Amniotic epithelial cell (primary cell): ENCODE measurements at regions not wholly inside any gene's neighbourhood (a gene's known extent, or its start where the extent isn't known, plus 50 kb on each side); places are given as distances from the start of the nearest gene placed in this dataset.
"Not testable (repeated sequence)": the region's sequence is repeated elsewhere in the genome, so short reads cannot be mapped to it uniquely, and the experiment has no call there.

ENCODE experiments used
- DNase-seq: peaks from one replicate; pipeline ENCODE4 v3.0.0-alpha.2; 2010; ENCODE audit warnings: low read depth

DNA sequence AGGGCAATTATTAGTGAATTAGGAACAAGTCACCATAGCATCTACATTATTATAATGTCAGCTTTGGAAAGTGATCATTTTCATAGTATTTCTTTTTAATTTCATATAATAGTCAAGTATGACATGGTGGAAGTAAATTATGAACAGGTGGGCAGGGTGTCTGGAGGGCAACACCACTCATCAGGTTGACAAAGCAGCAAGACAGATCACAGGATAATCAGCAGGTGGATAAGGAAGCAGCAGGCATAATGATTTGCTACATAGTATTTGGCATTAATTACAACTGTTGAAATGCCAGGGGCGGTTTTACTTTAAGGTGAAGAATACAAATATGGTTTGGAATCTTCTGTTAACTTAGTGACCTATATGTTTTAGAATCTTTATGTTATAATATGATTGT lies 1342.2 kb downstream of the PLA2G4A start:
- DNase-seq = no peak

DNA sequence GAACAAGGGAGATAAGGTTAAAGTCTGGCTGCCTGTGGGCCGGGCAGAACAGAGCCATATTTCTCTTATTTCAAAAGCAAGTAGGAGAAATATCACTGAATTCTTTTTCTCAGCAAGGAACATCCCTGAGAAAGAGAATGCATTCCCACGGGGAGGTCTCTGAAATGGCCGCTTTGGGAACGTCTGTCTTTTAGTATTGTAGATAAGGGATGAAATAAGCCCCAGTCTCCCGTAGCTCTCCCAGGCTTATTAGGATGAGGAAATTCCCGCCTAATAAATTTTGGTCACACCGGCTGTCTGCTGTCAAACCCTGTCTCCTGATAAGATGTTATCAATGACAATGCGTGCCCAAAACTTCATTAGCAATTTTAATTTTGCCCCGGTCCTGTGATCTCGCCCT lies 1353.3 kb downstream of the PLA2G4A start:
- DNase-seq = not testable (repeated sequence)

DNA sequence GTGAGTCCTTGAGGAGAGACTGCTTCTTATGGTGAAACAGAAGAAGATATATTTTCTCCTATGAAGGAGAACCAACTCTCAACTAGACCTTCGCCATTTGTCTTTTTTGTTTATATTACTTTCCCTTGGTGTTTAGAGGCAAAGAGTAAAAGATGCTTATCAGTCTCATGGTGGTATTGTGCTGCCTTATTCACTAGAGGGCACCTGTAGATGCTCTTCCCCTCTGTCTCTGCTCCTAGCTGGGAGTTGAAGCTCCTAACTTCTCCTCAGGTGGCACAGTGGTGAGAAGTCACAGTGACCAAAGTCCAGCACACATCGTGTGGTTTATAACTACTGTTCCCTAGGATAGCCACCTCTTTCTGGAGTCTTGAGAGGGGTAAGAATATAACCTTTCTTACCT lies 1359.6 kb downstream of the PLA2G4A start:
- peak; percentile 11 for DNase-seq

DNA sequence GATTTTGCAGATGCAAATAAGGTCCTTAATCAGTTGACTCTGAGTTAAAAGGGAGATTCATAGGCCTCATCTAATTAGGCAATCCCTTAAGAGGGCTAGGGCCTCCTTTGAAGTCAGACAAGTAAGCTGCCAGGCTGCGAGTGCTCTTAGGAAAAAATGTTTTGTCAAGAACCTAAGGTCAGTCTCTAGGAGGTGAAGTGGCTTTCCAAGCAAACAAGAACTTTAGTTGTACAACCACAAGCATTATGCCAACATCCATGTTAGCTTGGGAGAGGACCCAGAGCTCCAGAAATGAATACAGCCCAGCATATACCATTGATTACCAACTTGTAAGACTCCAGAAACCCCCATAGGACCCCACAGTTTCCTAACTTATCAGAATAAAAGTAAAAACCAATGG lies 1366.2 kb downstream of the PLA2G4A start:
- no peak for DNase-seq

DNA sequence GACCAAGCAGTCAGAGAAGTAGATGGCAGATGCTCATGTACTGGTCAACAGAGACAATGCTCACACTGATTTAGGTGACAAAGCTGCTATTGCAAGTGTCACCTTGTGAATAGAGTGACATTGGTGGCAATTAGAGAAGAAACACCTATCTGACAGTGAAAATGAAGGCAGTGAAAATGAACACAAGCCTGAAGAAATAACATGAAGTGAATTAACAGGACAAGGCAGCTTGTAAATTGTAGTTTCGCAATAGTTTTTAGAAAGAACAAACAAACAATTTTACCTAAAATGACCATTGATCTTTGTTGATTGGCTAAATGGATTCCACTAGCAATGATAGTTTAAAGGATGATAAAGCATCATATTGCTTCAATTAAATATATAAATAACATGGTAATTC lies 1389.5 kb downstream of the PLA2G4A start:
- no peak for DNase-seq

DNA sequence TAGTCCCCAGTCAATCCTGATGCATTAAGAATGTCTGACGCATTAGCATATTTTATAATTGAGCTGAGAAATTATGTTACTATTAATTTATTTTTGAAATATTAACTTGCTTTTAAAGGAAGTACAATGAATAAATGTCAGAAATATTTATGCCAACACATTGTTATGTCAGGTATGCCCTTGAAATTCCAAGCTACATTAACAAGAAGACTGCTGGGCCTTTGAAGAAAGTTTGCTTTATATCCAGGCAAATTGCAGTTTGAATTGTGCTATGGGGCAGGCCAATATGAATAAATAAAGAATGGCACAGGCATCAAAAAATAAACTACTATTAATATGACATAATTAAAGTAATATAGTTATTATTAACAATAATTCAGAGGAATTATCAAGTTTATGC lies 1391.3 kb downstream of the PLA2G4A start:
- DNase-seq = peak; percentile 4

DNA sequence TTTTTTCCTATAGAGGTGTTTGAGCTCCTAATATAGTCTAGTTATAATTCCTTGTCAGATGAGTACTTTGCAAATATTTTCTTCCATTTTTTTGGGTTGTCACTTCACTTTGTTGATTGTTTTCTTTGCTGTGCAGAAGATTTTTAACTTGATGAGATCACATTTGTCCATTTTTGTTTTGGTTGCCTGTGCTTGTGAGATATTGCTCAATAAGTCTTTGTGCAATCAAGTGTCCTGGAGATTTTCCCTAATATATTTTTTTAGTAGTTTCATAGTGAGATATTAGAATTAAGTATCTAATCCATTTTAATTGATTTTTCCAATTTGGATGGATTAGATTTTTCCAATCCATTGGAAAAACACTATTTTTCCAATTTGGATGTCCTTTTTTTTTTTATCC lies 1395.5 kb downstream of the PLA2G4A start:
- DNase-seq = peak; percentile 56

DNA sequence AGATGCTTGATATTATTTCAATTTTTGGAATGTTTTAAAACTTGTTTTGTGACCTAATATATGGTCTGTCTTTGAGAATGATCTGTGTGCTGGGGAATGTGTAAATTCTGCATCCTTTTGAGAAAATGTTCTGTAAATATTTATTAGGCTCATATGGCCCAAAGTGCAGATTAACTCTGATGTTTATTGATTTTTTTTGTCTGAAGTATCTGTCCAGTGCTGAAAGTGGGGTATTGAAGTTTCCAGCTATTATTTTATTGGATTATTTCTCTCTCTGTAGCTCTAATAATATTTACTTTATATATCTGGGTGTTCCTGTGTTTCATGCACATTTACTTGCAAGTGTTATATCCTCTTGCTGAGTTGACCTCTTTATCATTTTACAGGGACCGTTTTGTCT lies 1397.2 kb downstream of the PLA2G4A start:
- no peak for DNase-seq

DNA sequence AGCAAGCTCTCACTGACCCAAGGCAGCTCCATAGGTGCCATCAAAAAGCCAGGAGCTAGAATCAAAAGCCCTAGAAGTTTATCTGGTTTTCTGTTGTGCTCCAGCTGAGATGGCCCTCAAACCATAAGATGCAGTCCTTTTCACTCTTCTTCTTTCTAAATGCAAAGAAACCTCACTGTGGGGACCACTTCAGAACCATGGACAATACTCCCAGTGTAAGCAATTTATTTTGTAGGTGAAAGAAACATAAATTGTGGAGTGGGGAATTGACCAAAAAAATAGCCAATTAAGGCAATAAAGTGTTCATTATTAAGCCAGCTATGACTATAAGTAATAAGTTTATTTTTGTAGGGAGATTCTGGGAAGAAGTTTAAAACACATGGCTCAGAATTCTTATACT lies 1399.9 kb downstream of the PLA2G4A start:
- peak; percentile 19 for DNase-seq

DNA sequence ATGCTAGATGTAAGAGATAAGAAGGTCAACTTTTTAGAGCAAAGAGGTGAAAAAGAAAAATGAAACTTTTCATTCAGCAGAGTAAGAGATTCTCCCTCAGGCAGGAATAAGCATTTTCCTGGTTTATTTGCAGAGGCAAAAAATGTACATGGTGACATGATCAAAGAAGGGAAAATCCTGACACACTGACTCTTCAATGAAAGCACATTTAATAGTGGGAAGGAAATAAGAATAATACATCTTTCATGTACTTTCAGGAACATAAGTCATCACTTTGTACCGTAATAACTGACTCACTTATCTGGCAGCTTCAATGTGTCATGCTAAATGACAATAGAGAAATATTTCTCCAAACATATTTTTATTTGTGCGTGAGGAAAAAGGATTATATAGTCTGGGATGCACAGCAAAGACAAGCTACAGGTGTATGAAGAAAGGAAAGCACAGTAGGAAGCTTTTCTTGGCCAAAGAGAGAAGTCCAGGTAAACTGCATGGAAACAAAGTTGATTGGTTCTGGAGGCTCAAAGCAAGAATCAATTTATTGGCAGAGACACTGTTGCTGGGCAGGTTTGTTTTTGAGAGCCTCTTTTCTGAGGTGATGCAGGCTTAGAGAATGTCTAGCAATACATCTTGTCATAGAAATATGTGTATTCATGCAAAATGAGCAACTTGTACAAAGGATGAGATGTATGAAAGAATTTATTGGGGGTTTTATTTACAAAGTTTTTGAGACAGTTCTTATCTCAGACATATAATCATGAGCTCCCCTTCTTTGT lies 1409.0 kb downstream of the PLA2G4A start:
- peak; percentile 56 for DNase-seq

DNA sequence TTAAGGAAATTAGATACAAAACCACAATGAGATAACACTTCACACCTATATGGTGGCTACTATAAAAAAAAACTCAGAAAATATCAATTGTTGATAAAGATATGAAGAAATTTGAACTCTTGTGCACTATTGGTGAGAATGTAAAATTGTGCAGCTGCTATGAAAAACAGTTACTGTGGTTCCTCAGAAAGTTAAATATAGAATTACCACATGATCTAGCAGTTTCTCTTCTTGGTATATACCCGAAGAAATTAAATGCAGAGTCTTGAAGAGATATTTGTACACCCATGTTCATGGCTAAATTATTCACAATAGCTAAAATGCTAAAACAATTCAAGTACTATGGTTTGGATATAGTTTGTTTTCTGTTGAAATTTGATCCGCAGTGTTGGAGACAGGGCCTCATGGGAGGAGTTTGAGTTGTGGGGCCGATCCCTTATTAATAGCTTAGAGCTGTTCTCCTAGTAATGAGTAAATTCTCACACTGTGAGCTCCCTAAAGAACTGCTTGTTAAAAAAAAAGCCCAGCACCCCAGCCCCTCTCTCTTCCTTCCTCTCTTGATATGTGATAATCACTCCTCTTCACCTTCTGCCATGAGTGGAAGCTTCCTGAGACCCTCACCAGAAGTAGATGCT lies 1412.1 kb downstream of the PLA2G4A start:
- no peak for DNase-seq

DNA sequence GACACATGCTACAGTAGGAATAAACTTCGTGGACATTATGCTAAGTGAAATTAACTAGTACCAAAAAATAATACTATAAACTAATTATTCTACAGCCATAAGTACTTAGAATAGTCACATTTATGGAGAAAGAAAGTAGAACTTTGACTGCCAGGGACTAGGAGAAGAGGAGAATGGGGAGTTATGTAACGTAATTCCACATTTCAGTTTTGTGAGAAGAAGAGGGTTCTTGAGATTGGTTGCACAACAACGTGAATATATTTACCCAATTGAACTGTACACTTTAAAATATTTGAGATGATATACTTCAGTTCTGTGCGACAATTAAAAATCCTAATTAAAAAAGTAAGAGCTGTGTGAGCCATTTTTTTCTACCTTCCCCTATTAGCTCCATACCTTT lies 1412.9 kb downstream of the PLA2G4A start:
- no peak for DNase-seq

DNA sequence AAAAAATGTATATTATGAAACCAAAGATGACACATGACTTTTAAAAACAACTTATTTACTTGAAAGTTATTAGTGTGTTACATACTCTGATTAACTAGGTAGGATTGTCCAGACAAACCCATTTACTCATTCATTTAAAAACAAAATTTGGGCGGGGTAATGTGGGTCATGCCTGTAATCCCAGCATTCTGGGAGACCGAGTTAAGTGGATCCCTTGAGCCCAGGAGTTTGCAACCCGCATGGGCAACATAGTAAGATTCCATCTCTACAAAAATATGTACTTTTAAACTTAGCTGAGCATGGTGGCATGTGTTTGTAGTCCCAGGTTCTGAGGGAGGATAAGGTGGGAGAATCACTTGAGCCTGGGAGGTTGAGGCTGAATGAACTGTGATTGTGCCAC lies 1414.7 kb downstream of the PLA2G4A start:
- no peak for DNase-seq

DNA sequence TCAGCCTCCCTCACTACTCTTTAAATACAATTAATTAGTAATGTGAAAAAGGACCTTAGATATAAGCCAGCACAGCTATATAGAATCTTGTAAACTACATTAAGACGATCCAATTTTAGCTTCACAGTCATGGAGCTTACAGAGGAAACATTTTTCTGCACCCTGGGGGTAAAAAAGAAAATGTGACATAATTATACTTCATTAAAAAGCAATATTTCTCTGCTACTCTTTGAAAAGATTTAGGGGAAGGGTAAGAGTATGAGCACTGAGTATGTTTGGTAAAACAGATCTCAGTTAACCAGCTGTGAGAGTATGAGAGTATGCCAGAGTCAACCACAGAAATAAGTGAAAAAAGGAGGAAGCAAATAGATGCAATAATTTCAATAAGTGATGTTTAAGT lies 1415.9 kb downstream of the PLA2G4A start:
- no peak for DNase-seq

DNA sequence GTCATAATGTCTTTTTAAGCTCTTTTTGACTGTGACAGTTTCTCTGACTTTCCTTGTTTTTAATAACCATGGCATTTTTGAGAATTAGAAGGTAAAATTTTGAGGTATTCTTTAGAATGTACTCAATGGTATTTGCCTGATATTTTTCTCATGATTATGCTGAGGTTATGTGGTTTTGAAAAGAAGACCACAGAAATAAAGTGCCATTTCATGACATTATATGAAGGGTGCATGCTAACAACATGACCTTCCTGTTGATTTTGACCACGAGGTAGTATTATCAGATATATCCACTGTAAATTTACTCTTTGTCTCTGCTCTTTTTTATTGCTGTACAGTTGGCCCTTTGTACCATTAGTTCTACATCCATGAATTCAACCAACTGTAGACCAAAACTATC lies 1418.5 kb downstream of the PLA2G4A start:
- DNase-seq = no peak

DNA sequence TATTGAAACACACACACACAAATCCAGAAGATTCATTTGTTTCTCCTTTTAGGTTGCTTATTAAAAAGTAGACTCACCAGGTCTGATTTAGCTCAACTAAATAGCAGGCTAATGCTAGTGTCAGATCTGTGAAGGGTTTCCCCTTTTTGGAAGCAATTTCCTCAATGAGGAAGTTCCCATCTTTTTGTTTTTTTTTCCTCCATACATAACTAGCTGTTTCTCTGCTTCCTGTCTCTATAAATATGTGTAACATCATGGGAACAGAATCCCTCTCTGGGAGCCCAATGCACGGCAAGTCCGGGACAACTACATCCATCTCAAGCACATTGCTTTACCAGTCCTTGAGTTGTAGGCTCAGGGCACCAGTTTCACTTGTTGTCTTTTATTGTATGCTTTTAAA lies 1421.1 kb downstream of the PLA2G4A start:
- no peak for DNase-seq

DNA sequence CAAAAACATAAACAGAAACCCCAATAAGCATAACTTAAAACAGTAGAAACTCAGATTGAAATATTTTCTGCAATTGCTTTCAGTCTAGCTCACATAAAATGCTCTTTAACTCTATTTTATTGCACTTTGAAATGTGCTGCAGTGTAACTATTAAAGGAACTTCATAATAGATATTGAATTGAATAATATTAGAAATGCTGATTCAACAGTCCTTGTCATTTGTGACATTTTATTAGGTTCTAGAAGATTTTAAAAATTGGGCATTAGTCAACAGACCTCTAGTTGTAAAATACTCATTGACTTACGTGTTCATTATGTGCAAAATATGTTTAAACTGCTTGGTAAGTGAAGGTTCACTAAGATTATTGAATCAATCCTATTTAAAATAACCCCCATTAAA lies 1422.3 kb downstream of the PLA2G4A start:
- no peak for DNase-seq

DNA sequence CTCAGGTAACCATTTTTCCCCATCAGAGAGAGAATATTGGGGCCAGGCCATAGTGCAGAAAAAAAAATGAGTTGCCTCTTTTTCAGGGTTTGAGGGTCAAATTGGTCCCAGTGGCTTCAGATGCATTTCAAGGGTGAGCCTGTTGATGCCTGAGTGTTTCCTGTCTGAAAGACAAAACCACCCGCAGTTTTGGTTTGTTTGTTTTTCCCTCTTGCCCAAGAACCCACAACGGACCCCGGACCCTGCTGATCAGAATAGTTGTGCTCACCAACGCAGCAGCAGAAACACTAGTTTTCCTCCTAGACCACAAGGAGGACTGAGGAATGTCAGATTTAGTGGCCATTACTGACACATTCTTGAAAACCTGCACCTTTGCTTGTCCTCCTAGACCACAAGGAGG lies 1433.1 kb downstream of the PLA2G4A start:
- DNase-seq = no peak

DNA sequence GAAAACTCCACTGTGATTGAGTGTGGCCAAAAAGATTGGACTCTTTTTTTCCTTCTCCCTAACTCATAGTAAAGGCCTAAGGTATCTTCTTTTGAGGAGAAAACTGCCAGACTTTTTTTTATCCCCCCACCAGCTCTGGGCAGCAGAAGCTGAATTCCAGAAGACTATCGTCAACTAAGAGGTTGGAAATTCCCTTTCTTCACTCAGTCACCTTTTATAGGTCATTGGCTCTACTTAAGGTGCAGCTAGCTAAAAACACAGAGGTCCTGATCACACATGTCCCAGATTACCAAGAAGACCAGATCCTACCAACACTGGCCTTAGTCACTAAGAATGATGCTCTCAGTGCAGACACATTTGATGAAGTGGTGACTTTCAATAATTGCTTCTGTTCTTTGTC lies 1441.2 kb downstream of the PLA2G4A start:
- DNase-seq = no peak

DNA sequence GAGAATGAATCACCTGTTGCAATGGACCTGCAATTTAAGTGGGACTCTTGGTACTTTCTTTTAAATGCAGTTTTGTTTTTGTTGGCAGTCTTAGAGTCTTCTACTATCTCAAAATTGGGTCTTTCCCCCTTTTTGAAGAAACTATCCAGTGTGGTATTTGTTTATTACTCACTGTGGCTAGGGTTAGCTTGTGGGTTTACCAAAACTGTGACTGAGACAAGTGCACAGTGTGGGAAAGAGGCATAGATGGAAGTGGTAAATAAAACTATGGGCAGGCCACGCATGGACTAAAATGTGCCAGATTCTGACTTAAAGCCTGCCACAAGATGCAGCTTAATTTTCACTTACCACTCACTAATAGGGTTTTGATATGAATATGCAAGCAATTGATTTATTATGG lies 1441.7 kb downstream of the PLA2G4A start:
- DNase-seq = no peak

DNA sequence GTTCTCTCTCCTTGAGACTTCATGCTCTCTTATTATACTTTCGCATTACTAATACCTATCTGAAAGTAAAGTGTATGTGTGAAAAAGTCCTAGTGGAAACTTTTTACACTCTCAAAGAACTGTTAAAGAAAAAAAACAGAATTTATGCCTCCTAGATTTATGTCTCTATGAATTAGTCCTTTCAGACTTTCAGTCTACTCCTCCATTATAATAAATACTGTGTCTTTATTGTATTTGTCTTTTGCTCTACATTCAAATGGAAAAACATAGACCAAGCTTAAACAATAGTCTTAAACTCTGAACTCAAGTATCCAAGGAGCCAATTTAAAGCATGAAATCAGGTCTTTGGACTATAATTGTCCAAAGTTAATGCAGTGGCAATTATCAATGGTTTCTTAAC lies 1449.0 kb downstream of the PLA2G4A start:
- DNase-seq = no peak

DNA sequence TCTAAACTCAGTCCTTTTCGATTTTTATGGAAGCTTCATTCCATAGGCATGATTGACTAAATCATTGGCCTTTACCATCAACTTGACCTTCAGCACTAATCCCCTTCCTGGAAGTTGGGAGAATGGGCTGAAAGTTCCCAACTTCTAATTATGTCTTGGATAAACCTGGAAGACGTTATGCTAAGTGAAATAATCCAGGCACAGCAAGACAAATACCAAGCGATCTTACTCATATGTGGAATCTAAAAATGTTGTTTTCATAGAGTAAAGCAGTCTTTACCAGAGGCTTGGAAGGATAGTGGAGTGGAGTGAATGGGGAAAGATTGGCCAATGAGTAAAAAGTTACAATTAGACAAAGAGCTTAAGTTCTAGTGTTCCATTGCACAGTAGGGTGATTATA lies 1453.2 kb downstream of the PLA2G4A start:
- peak; percentile 74 for DNase-seq

DNA sequence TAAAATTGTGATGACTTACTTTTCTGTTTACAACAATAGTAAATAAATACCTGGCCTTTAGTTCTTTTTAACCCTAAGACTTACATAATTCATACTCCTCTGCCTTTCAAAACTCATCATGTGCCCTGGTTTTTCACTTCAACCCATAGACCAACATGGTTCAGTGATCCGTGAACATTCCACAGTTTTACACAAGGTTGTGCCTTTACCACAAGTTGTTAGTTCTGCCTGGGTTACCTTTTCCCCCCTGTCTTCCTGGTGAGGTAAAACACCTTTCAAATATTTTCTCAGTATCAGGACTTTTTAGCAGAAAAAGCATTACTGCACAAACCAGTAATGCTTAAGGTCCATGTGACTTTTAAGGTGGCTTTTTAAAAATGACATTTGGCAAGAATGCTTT lies 1466.4 kb downstream of the PLA2G4A start:
- no peak for DNase-seq

DNA sequence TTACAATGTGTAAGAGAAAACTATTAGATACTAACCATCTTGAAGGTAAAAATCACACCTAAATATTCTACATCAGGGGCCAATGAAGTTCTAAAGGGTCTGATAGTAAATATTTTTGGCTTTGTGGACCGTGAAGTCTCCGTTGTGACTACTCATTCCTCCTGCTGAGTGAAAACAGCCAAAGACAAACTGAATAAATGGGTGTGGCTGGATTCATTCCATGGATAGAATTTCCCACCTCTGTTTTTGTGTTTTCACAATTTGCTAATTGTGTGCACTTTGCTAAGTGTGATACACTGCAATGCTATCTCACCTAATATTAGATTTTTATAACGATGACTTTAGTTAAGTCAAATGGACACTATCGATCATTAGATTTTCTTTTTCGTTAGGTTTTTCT lies 1474.0 kb downstream of the PLA2G4A start:
- no peak for DNase-seq
